ENCODE measurements at regions not wholly inside any gene's neighbourhood (a gene's known extent, or its start where the extent isn't known, plus 50 kb on each side); places are given as distances from the start of the nearest gene placed in this dataset.
"Not testable (repeated sequence)": the region's sequence is repeated elsewhere in the genome, so short reads cannot be mapped to it uniquely, and the experiment has no call there.

GRCh38 chr2:76697439-76697838, 824.7 kb downstream of the LRRTM4 start:
- not testable (repeated sequence) for DNase-seq (ENCODE audit: low read depth in 3 of 3)

GRCh38 chr2:76692908-76693307, 829.3 kb downstream of the LRRTM4 start:
- DNase-seq (ENCODE audit: low read depth in 3 of 3), result no peak

GRCh38 chr2:76688732-76689131, 833.4 kb downstream of the LRRTM4 start:
- no peak for DNase-seq (ENCODE audit: low read depth in 3 of 3)

GRCh38 chr2:76687923-76688322, 834.3 kb downstream of the LRRTM4 start:
- DNase-seq (ENCODE audit: low read depth in 3 of 3), result no peak

GRCh38 chr2:76684756-76685155, 837.4 kb downstream of the LRRTM4 start:
- no peak for DNase-seq (ENCODE audit: low read depth in 3 of 3)

- DNase-seq (ENCODE audit: low read depth in 3 of 3), result no peak
These were observed 843.2 kb downstream of the LRRTM4 start for GRCh38 chr2:76679025-76679396.

- no peak for DNase-seq (ENCODE audit: low read depth in 3 of 3)
These were observed 843.7 kb downstream of the LRRTM4 start for GRCh38 chr2:76678383-76679024.

- no peak for DNase-seq (ENCODE audit: low read depth in 3 of 3)
These were observed 847.0 kb downstream of the LRRTM4 start for GRCh38 chr2:76675212-76675611.

- no peak for DNase-seq (ENCODE audit: low read depth in 3 of 3)
These were observed 849.4 kb downstream of the LRRTM4 start for GRCh38 chr2:76672798-76673197.

- DNase-seq (ENCODE audit: low read depth in 3 of 3), result no peak
These were observed 852.2 kb downstream of the LRRTM4 start for GRCh38 chr2:76669966-76670465.

GRCh38 chr2:76668279-76668678, 853.9 kb downstream of the LRRTM4 start:
- no peak for DNase-seq (ENCODE audit: low read depth in 3 of 3)

- DNase-seq (ENCODE audit: low read depth in 3 of 3), result no peak
These were observed 854.3 kb downstream of the LRRTM4 start for GRCh38 chr2:76667821-76668271.

GRCh38 chr2:76642129-76642528, 880.0 kb downstream of the LRRTM4 start:
- no peak for DNase-seq (ENCODE audit: low read depth in 3 of 3)

GRCh38 chr2:76641506-76641905, 880.7 kb downstream of the LRRTM4 start:
- no peak for DNase-seq (ENCODE audit: low read depth in 3 of 3)

- DNase-seq (ENCODE audit: low read depth in 3 of 3), result no peak
These were observed 881.3 kb downstream of the LRRTM4 start for GRCh38 chr2:76640905-76641304.

GRCh38 chr2:76639171-76639680, 883.0 kb downstream of the LRRTM4 start:
- no peak for DNase-seq (ENCODE audit: low read depth in 3 of 3)

GRCh38 chr2:76633276-76633921, 888.8 kb downstream of the LRRTM4 start:
- no peak for DNase-seq (ENCODE audit: low read depth in 3 of 3)

GRCh38 chr2:76625101-76625500, 897.1 kb downstream of the LRRTM4 start:
- no peak for DNase-seq (ENCODE audit: low read depth in 3 of 3)

- DNase-seq (ENCODE audit: low read depth in 3 of 3), result no peak
These were observed 902.6 kb upstream of the GCFC2 start for GRCh38 chr2:76613330-76613729.

GRCh38 chr2:76612764-76613163, 902.0 kb upstream of the GCFC2 start:
- no peak for DNase-seq (ENCODE audit: low read depth in 3 of 3)

GRCh38 chr2:76610451-76610850, 899.7 kb upstream of the GCFC2 start:
- no peak for DNase-seq (ENCODE audit: low read depth in 3 of 3)

GRCh38 chr2:76599732-76600368, 889.1 kb upstream of the GCFC2 start:
- no peak for DNase-seq (ENCODE audit: low read depth in 3 of 3)

GRCh38 chr2:76584474-76584873, 873.8 kb upstream of the GCFC2 start:
- DNase-seq (ENCODE audit: low read depth in 3 of 3), result no peak

Data from stimulated activated CD4-positive, alpha-beta T cell treated with anti-CD3 and anti-CD28 coated beads, TNF-alpha, amount 100 ng/mL, for 24 hours (primary cell).